Memory B cell (primary cell): ENCODE measurements at regions not wholly inside any gene's neighbourhood (a gene's known extent, or its start where the extent isn't known, plus 50 kb on each side); places are given as distances from the start of the nearest gene placed in this dataset.

ENCODE experiments used
- ATAC-seq: fragments of 150-1000 bp; cut with Tn5 transposase; 2 replicates; pipeline ENCODE4 v1.10.0; 2021; ENCODE audit warnings: low read depth, mild to moderate bottlenecking, moderate library complexity
- DNase-seq, 2 donors: peaks; one replicate each; pipeline ENCODE4 v3.0.0; 2022; ENCODE audit warnings: low spot score in 2 of 2
- H3K27ac Mint-ChIP-seq: one replicate; pipeline ENCODE4 v1.8.0; 2022; ENCODE audit warnings: mild to moderate bottlenecking, moderate library complexity, mixed read lengths
- H3K27me3 Mint-ChIP-seq: one replicate; pipeline ENCODE4 v1.8.0; 2022; ENCODE audit warnings: mixed read lengths
- H3K36me3 Mint-ChIP-seq: one replicate; pipeline ENCODE4 v1.8.0; 2022; ENCODE audit warnings: mild to moderate bottlenecking, mixed read lengths
- H3K4me1 Mint-ChIP-seq: one replicate; pipeline ENCODE4 v1.8.0; 2022; ENCODE audit warnings: mixed read lengths
- H3K4me3 Mint-ChIP-seq: one replicate; pipeline ENCODE4 v1.8.0; 2022; ENCODE audit warnings: mild to moderate bottlenecking, moderate library complexity, mixed read lengths
- H3K9me3 Mint-ChIP-seq: one replicate; pipeline ENCODE4 v1.8.0; 2022; ENCODE audit warnings: mixed read lengths

DNA sequence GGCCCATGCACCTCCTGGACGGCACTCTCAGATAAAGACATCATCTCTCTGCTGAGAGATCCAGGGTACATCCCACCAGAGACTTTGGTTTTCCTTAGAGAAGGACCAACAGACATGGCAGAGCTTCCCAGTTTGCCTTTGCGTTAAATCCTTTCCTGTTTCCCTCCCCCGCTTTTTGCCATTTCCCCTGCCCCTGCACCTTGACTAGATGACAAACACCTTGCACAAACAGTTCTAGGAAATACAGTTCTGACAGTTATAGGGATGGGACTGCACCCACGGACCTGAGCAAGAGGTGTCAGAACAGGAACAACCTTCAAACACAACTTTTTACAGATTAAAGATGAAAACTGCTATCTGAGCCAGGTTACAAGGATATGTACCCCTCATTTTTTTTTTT lies 288.9 kb downstream of the MSX2 start:
- Mint-ChIP-seq H3K36me3 (no peaks in the 10 kb centered on the region), H3K27ac (no peak overlapping the region), H3K9me3 (peaks cover 6% of the 10 kb centered on the region), H3K27me3 (peaks cover 2% of the 10 kb centered on the region), H3K4me3 (no peak overlapping the region), H3K4me1 (no peaks in the 10 kb centered on the region)
- no peak for DNase-seq
- ATAC-seq = no peak

- Mint-ChIP-seq H3K4me1 (no peaks in the 10 kb centered on the region), H3K9me3 (peaks cover 9% of the 10 kb centered on the region), H3K27me3 (peaks cover 2% of the 10 kb centered on the region), H3K27ac (no peak overlapping the region), H3K36me3 (no peaks in the 10 kb centered on the region), H3K4me3 (no peak overlapping the region)
- DNase-seq = no peak
- ATAC-seq = no peak
Observed at GRCh38 chr5:175012267-175012666, 287.9 kb downstream of the MSX2 start.

DNA sequence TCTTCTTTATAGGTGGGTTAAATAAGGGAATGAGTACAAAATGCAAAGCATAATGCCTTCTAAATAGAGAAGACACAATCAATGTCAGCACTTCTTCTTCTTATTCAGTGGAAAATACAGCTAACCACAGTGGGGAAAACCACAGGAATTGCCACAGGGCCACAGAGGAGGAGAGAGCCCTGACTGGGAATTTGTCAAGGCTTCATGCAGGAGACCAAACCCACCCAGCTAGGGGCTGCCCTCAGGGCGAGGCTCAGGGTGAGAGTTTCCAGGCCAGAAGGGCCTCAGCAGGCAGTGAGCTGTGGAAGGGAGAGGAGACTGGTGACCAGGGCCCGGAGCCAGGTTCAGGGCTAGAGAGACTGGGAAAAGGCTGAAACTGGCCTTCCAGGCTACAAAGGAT lies 279.1 kb downstream of the MSX2 start:
- H3K27ac Mint-ChIP-seq = no peak overlapping the region
- no peaks in the 10 kb centered on the region for H3K36me3 Mint-ChIP-seq
- H3K9me3 Mint-ChIP-seq = peaks cover 12% of the 10 kb centered on the region
- no peak for ATAC-seq
- H3K4me3 Mint-ChIP-seq = no peak overlapping the region
- H3K27me3 Mint-ChIP-seq = peaks cover 4% of the 10 kb centered on the region
- H3K4me1 Mint-ChIP-seq = no peaks in the 10 kb centered on the region
- no peak for DNase-seq

DNA sequence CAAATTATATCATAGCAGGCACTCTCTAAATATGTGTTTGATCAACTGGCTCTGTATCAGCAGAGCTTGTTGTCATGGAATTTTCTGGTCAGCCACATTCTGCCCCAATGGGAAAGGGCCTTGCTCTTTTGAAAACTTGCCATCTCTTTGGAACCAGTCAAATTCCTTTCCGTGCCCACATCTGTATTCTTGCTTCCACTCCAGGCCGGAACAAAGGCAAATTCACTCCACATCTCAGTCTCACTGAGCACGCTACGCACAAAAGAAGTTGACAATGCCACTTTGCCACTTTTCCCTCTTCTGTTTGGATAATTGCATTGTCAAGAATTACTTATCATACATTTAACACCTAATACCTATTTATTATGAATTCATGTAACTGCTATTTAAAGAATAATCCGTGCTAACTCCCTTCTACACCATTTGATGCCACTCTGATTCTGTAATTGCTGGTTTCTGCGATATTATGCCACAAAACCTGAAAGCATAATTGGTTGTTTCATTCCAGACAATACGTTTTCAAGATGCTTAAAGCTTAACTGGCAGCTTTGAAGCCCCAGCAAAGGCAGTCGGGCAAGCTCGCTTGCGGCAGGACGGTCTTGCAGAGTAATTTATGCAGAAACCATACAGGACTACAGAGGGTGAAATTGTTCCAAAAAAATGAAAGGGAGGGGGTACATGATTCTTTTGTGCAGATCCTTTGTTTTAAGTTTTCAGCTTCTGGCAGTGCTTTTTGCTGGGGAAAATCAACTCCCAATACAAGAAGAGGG lies 277.7 kb downstream of the MSX2 start:
- Mint-ChIP-seq H3K9me3 (peaks cover 10% of the 10 kb centered on the region), H3K27me3 (peaks cover 4% of the 10 kb centered on the region), H3K4me1 (no peaks in the 10 kb centered on the region), H3K27ac (no peak overlapping the region), H3K36me3 (no peaks in the 10 kb centered on the region), H3K4me3 (no peak overlapping the region)
- DNase-seq (no peak), ATAC-seq (no peak)

GRCh38 chr5:175001311-175001710 lies 276.9 kb downstream of the MSX2 start:
- no peaks in the 10 kb centered on the region for H3K4me1 Mint-ChIP-seq
- ATAC-seq (no peak), DNase-seq (no peak)
- no peak overlapping the region for H3K4me3 Mint-ChIP-seq
- H3K9me3 Mint-ChIP-seq = peaks cover 10% of the 10 kb centered on the region
- H3K27me3 Mint-ChIP-seq = peaks cover 4% of the 10 kb centered on the region
- H3K36me3 Mint-ChIP-seq = no peaks in the 10 kb centered on the region
- no peak overlapping the region for H3K27ac Mint-ChIP-seq

- Mint-ChIP-seq H3K27ac (no peak overlapping the region), H3K27me3 (peaks cover 3% of the 10 kb centered on the region), H3K4me3 (no peak overlapping the region)
Observed at GRCh38 chr5:174999581-174999980, 275.2 kb downstream of the MSX2 start.

GRCh38 chr5:174998131-174998730 lies 273.8 kb downstream of the MSX2 start:
- H3K4me1 Mint-ChIP-seq = no peaks in the 10 kb centered on the region
- peaks cover 6% of the 10 kb centered on the region for H3K9me3 Mint-ChIP-seq
- ATAC-seq (no peak), DNase-seq (no peak)
- peaks cover 3% of the 10 kb centered on the region for H3K27me3 Mint-ChIP-seq
- H3K36me3 Mint-ChIP-seq = no peaks in the 10 kb centered on the region
- H3K27ac Mint-ChIP-seq = no peak overlapping the region
- H3K4me3 Mint-ChIP-seq = no peak overlapping the region

More at GRCh38 chr5:174999581-174999980, 275.2 kb downstream of the MSX2 start:
- no peaks in the 10 kb centered on the region for H3K4me1 Mint-ChIP-seq
- no peaks in the 10 kb centered on the region for H3K36me3 Mint-ChIP-seq
- DNase-seq = no peak
- H3K9me3 Mint-ChIP-seq = peaks cover 10% of the 10 kb centered on the region
- no peak for ATAC-seq

DNA sequence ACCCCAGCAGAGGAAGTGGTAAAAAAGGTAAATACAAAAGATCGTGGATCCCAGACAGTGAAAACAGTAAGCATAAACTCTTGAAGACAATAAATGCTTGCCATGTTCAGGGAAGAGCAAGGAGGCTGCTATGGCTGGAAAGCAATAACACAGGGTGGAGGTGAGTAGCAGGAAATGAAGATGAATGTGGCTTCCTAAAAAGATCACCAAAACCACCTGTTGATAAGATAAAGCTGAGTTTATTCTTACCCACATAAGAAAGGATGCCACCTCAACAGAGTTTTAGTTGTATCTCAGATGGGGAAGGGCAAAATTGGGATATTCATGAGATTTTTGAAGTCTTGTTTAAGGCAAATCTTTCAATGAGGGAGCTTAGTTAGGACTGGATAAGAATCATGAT lies 273.3 kb downstream of the MSX2 start:
- H3K27ac Mint-ChIP-seq = no peak overlapping the region
- H3K36me3 Mint-ChIP-seq = no peaks in the 10 kb centered on the region
- DNase-seq (no peak), ATAC-seq (no peak)
- H3K4me1 Mint-ChIP-seq = no peaks in the 10 kb centered on the region
- H3K4me3 Mint-ChIP-seq = no peak overlapping the region
- peaks cover 6% of the 10 kb centered on the region for H3K9me3 Mint-ChIP-seq
- peaks cover 3% of the 10 kb centered on the region for H3K27me3 Mint-ChIP-seq

- DNase-seq (no peak), ATAC-seq (no peak)
- Mint-ChIP-seq H3K27me3 (peaks cover under 1% of the 10 kb centered on the region), H3K36me3 (no peaks in the 10 kb centered on the region), H3K4me1 (no peaks in the 10 kb centered on the region), H3K9me3 (peaks cover 4% of the 10 kb centered on the region), H3K4me3 (no peak overlapping the region), H3K27ac (no peak overlapping the region)
Observed at GRCh38 chr5:174996941-174997340, 272.6 kb downstream of the MSX2 start.

GRCh38 chr5:174995827-174996226 lies 271.4 kb downstream of the MSX2 start:
- H3K4me3 Mint-ChIP-seq = no peak overlapping the region
- H3K27ac Mint-ChIP-seq = no peak overlapping the region
- H3K36me3 Mint-ChIP-seq = no peaks in the 10 kb centered on the region
- no peaks in the 10 kb centered on the region for H3K4me1 Mint-ChIP-seq
- no peak for ATAC-seq
- no peaks in the 10 kb centered on the region for H3K27me3 Mint-ChIP-seq
- no peak for DNase-seq
- H3K9me3 Mint-ChIP-seq = peaks cover 4% of the 10 kb centered on the region

GRCh38 chr5:174991847-174992246 lies 267.5 kb downstream of the MSX2 start:
- no peaks in the 10 kb centered on the region for H3K4me1 Mint-ChIP-seq
- peaks cover 3% of the 10 kb centered on the region for H3K9me3 Mint-ChIP-seq
- no peak overlapping the region for H3K4me3 Mint-ChIP-seq
- ATAC-seq = no peak
- no peaks in the 10 kb centered on the region for H3K27me3 Mint-ChIP-seq
- no peaks in the 10 kb centered on the region for H3K36me3 Mint-ChIP-seq
- DNase-seq = no peak
- H3K27ac Mint-ChIP-seq = no peak overlapping the region

- Mint-ChIP-seq H3K27me3 (no peaks in the 10 kb centered on the region), H3K4me3 (no peak overlapping the region)
Observed at GRCh38 chr5:174990909-174991308, 266.5 kb downstream of the MSX2 start.

DNA sequence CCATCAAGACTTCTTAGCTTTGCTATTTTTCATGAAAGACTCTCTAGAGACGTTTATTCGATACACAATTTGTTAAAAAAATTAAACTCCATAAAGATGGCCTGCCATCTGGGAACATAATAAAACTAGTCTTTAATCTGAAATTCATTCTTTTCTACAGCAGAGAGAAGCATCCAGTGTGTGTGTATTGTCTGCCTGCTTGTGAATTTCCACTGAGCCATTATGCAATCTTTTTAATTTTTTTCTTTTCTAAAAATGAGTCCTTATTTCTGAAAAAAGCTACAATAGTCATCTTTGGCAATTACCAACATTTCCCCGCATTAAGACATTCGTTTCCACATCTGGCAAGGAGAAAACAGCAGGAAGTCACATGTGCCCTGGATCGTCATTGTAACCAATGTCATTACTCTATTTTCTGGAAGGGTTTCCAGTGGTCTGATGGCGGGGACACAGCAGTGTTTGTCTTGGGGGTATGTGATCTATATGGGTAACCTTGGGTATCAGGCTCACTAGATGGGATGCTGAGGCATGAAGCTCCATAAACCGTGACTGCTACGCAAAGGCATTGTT lies 263.1 kb downstream of the MSX2 start:
- Mint-ChIP-seq H3K9me3 (peaks cover 3% of the 10 kb centered on the region), H3K4me1 (no peaks in the 10 kb centered on the region), H3K27ac (no peak overlapping the region), H3K27me3 (no peaks in the 10 kb centered on the region), H3K36me3 (no peaks in the 10 kb centered on the region), H3K4me3 (no peak overlapping the region)
- DNase-seq (no peak), ATAC-seq (no peak)

More at GRCh38 chr5:174990909-174991308, 266.5 kb downstream of the MSX2 start:
- H3K4me1 Mint-ChIP-seq = no peaks in the 10 kb centered on the region
- no peaks in the 10 kb centered on the region for H3K36me3 Mint-ChIP-seq
- DNase-seq (no peak), ATAC-seq (no peak)
- peaks cover 3% of the 10 kb centered on the region for H3K9me3 Mint-ChIP-seq
- no peak overlapping the region for H3K27ac Mint-ChIP-seq

DNA sequence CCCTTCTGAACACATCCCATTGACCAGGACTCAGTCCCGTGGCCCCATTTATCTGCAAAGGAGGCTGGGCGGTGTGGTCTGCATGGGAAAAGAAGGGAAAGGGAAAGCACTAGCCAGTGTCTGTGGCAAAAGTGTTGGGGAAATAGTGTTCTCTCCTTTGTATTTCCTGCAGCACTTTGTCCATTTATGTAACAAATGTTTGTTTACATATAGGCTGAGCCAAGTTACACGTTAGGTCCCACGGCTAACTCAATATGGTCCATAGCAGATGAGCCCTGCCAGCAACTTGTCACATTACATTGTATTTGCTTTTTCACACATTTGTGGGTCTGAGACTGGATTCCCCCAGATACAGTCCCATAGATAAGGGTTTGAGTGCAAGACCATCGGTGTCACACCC lies 260.5 kb downstream of the MSX2 start:
- no peak for DNase-seq
- peaks cover 3% of the 10 kb centered on the region for H3K27me3 Mint-ChIP-seq
- H3K9me3 Mint-ChIP-seq = no peaks in the 10 kb centered on the region
- no peak overlapping the region for H3K27ac Mint-ChIP-seq
- no peaks in the 10 kb centered on the region for H3K36me3 Mint-ChIP-seq
- H3K4me1 Mint-ChIP-seq = no peaks in the 10 kb centered on the region
- ATAC-seq = no peak
- H3K4me3 Mint-ChIP-seq = no peak overlapping the region
